ENCODE measurements at regions not wholly inside any gene's neighbourhood (a gene's known extent, or its start where the extent isn't known, plus 50 kb on each side); places are given as distances from the start of the nearest gene placed in this dataset.

DNA sequence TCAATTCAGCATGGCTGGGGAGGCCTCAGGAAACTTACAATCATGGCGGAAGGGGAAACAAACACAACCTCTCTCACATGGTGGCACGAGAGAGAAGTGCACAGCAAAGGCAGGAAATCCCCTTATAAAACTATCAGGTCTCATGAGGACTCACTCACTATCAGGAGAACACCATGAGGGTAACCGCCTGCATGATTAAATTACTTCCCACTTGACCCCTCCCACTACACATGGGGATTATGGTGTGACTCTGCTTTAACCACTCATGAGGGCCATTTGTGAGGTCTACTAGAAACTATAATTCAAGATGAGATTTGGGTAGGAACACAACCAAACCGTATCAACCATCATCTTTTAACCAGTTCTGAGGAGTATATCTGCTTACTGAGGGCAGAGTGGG lies 387.4 kb upstream of the NFIA start:
- no peaks in the 10 kb centered on the region for H3K36me3 ChIP-seq (ENCODE audit: control insufficient read depth in 2 of 2, insufficient read depth in 1 of 2, low read length in 2 of 2)
- no peaks in the 10 kb centered on the region for H3K4me1 ChIP-seq (ENCODE audit: control insufficient read depth, insufficient read depth, low read length)
- H3K4me3 ChIP-seq (ENCODE audit: low read depth, low read length) = no peak overlapping the region
- CTCF ChIA-PET = no interaction called here
- H3K9me3 ChIP-seq (ENCODE audit: control insufficient read depth, insufficient read depth, low read depth, low read length) = no peaks in the 10 kb centered on the region
- POLR2A ChIA-PET = no interaction called here
- TF ChIP-seq BCL11A (tag by site-specific recombination; IDR thresholded peaks at IDR 0.05; ENCODE audit: low read depth) (no peak), BCL6B (tag by site-specific recombination; IDR thresholded peaks at IDR 0.05) (no peak), ZSCAN16 (tag by site-specific recombination; IDR thresholded peaks at IDR 0.05) (no peak), ZNF2 (tag by site-specific recombination; IDR thresholded peaks at IDR 0.05) (no peak), ZNF707 (tag by site-specific recombination; IDR thresholded peaks at IDR 0.05) (no peak), ZNF280C (tag by site-specific recombination; IDR thresholded peaks at IDR 0.05) (no peak), ZNF624 (tag by site-specific recombination; IDR thresholded peaks at IDR 0.05) (no peak), ZSCAN4 (tag by site-specific recombination; IDR thresholded peaks at IDR 0.05) (no peak), ZNF596 (tag by site-specific recombination; IDR thresholded peaks at IDR 0.05) (no peak), MYNN (tag by site-specific recombination; IDR thresholded peaks at IDR 0.05; ENCODE audit: borderline replicate concordance) (no peak)
- TF ChIP-seq, protein P1, sequence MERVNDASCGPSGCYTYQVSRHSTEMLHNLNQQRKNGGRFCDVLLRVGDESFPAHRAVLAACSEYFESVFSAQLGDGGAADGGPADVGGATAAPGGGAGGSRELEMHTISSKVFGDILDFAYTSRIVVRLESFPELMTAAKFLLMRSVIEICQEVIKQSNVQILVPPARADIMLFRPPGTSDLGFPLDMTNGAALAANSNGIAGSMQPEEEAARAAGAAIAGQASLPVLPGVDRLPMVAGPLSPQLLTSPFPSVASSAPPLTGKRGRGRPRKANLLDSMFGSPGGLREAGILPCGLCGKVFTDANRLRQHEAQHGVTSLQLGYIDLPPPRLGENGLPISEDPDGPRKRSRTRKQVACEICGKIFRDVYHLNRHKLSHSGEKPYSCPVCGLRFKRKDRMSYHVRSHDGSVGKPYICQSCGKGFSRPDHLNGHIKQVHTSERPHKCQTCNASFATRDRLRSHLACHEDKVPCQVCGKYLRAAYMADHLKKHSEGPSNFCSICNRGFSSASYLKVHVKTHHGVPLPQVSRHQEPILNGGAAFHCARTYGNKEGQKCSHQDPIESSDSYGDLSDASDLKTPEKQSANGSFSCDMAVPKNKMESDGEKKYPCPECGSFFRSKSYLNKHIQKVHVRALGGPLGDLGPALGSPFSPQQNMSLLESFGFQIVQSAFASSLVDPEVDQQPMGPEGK (tag by site-specific recombination; IDR thresholded peaks at IDR 0.05) = no peak
- TF ChIP-seq, protein P2, sequence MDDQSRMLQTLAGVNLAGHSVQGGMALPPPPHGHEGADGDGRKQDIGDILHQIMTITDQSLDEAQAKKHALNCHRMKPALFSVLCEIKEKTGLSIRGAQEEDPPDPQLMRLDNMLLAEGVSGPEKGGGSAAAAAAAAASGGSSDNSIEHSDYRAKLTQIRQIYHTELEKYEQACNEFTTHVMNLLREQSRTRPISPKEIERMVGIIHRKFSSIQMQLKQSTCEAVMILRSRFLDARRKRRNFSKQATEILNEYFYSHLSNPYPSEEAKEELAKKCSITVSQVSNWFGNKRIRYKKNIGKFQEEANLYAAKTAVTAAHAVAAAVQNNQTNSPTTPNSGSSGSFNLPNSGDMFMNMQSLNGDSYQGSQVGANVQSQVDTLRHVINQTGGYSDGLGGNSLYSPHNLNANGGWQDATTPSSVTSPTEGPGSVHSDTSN (CRISPR knock-in tag; IDR thresholded peaks at IDR 0.05) = no peak
- H3K27ac ChIP-seq (ENCODE audit: extremely low read depth, low read depth, low read length) = no peak overlapping the region

DNA sequence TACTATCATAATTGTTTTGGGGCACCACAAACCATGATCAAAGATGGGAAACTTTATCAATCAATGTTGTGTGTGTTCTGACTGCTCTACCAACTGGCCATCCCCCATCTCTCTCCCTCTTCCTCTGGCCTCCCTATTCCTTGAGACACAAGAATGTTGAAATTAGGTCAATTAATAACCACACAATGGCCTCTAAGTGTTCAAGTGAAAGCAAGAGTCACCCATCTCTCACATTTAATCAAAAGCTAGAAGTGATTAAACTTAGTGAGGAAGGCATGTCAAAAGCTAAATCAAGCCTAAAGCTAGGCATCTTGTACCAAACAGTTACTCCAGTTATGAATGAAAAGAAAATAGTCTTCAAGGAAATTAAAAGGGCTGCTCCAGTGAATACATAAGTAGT lies 390.3 kb upstream of the NFIA start:
- CTCF ChIA-PET = no interaction called here
- H3K4me1 ChIP-seq (ENCODE audit: control insufficient read depth, insufficient read depth, low read length) = no peaks in the 10 kb centered on the region
- H3K27ac ChIP-seq (ENCODE audit: extremely low read depth, low read depth, low read length) = no peak overlapping the region
- H3K4me3 ChIP-seq (ENCODE audit: low read depth, low read length) = no peak overlapping the region
- POLR2A ChIA-PET = no interaction called here
- no peaks in the 10 kb centered on the region for H3K36me3 ChIP-seq (ENCODE audit: control insufficient read depth in 2 of 2, insufficient read depth in 1 of 2, low read length in 2 of 2)
- H3K9me3 ChIP-seq (ENCODE audit: control insufficient read depth, insufficient read depth, low read depth, low read length) = no peaks in the 10 kb centered on the region
- TF ChIP-seq ZBTB10 (tag by site-specific recombination; IDR thresholded peaks at IDR 0.05) = no peak
- TF ChIP-seq ZSCAN23 (tag by site-specific recombination; IDR thresholded peaks at IDR 0.05) = no peak
- no peak for TF ChIP-seq ZNF19 (tag by site-specific recombination; IDR thresholded peaks at IDR 0.05; ENCODE audit: low read depth)
- no peak for TF ChIP-seq ZBTB17 (tag by site-specific recombination; IDR thresholded peaks at IDR 0.05)
- no peak for TF ChIP-seq IKZF3 (tag by site-specific recombination; IDR thresholded peaks at IDR 0.05)
- no peak for TF ChIP-seq TCF7L2 (IDR thresholded peaks at IDR 0.05; ENCODE audit: borderline replicate concordance, low read depth, low read length)
- no peak for TF ChIP-seq ZNF530 (tag by site-specific recombination; IDR thresholded peaks at IDR 0.05; ENCODE audit: low read depth)
- TF ChIP-seq GLI2 (tag by site-specific recombination; IDR thresholded peaks at IDR 0.05; ENCODE audit: borderline replicate concordance, low read depth) = no peak
- TF ChIP-seq PRDM4 (tag by site-specific recombination; IDR thresholded peaks at IDR 0.05) = no peak
- TF ChIP-seq ZNF404 (tag by site-specific recombination; IDR thresholded peaks at IDR 0.05) = no peak
- no peak for TF ChIP-seq ZNF214 (tag by site-specific recombination; IDR thresholded peaks at IDR 0.05; ENCODE audit: borderline replicate concordance)

All from HEK293 (cell line).